ENCODE measurements at regions not wholly inside any gene's neighbourhood (a gene's known extent, or its start where the extent isn't known, plus 50 kb on each side); places are given as distances from the start of the nearest gene placed in this dataset.
"Not testable (repeated sequence)": the region's sequence is repeated elsewhere in the genome, so short reads cannot be mapped to it uniquely, and the experiment has no call there.

GRCh38 chr7:131995324-131995723, 438.9 kb upstream of the PODXL start:
- H3K4me3 ChIP-seq = no peak overlapping the region
- H3K27ac ChIP-seq = no peak overlapping the region
- FAIRE-seq (no peak), ATAC-seq (no peak), DNase-seq (no peak)
- no peak for TF ChIP-seq CTCF (IDR thresholded peaks at IDR 0.05)
- H3K9me3 ChIP-seq = no peaks in the 10 kb centered on the region
- no peaks in the 10 kb centered on the region for H3K27me3 ChIP-seq
- H3K4me1 ChIP-seq = no peaks in the 10 kb centered on the region
- WGBS, 2 donors = 71 to 73% methylated on average over 2 of the region's 2 CpGs
- H3K36me3 ChIP-seq = no peaks in the 10 kb centered on the region
- intact Hi-C loops (cut with DNase I) = no loop called here

- H3K27ac ChIP-seq; H3K27me3 ChIP-seq; intact Hi-C loops (cut with DNase I); H3K36me3 ChIP-seq; ATAC-seq; H3K9me3 ChIP-seq; H3K4me3 ChIP-seq; FAIRE-seq; H3K4me1 ChIP-seq; DNase-seq: not testable (repeated sequence)
These were observed 424.6 kb upstream of the PODXL start for GRCh38 chr7:131981069-131981468.

- FAIRE-seq; intact Hi-C loops (cut with DNase I): not testable (repeated sequence)
- 56 to 63% methylated on average over 2 of the region's 2 CpGs for WGBS, 2 donors
These were observed 421.7 kb upstream of the PODXL start for GRCh38 chr7:131978118-131978517.

GRCh38 chr7:131976411-131976810, 420.0 kb upstream of the PODXL start:
- no peak for ATAC-seq
- no peak for FAIRE-seq
- H3K4me1 ChIP-seq = no peaks in the 10 kb centered on the region
- 78 to 93% methylated on average over 3 of the region's 3 CpGs for WGBS, 2 donors
- DNase-seq = no peak
- no peaks in the 10 kb centered on the region for H3K27me3 ChIP-seq
- no peaks in the 10 kb centered on the region for H3K9me3 ChIP-seq
- intact Hi-C loops (cut with DNase I) = no loop called here
- no peak for TF ChIP-seq CTCF (IDR thresholded peaks at IDR 0.05)
- no peak overlapping the region for H3K27ac ChIP-seq
- H3K4me3 ChIP-seq = no peak overlapping the region
- H3K36me3 ChIP-seq = no peaks in the 10 kb centered on the region

More at GRCh38 chr7:131978118-131978517, 421.7 kb upstream of the PODXL start:
- not testable (repeated sequence) for H3K27me3 ChIP-seq, ATAC-seq, DNase-seq, H3K9me3 ChIP-seq, H3K36me3 ChIP-seq, H3K27ac ChIP-seq, H3K4me3 ChIP-seq, H3K4me1 ChIP-seq

- Histone ChIP-seq H3K27ac (no peak overlapping the region), H3K36me3 (no peaks in the 10 kb centered on the region), H3K27me3 (no peaks in the 10 kb centered on the region), H3K9me3 (no peaks in the 10 kb centered on the region), H3K4me1 (no peaks in the 10 kb centered on the region), H3K4me3 (no peak overlapping the region)
- DNase-seq = no peak
- intact Hi-C loops (cut with DNase I) = no loop called here
- 53 to 63% methylated on average over 2 of the region's 2 CpGs for WGBS, 2 donors
- FAIRE-seq = no peak
- TF ChIP-seq CTCF (IDR thresholded peaks at IDR 0.05) = no peak
- no peak for ATAC-seq
These were observed 418.2 kb upstream of the PODXL start for GRCh38 chr7:131974671-131975070.

- no peak for ATAC-seq
These were observed 415.8 kb upstream of the PODXL start for GRCh38 chr7:131972251-131972650.

More at GRCh38 chr7:131972251-131972650, 415.8 kb upstream of the PODXL start:
- no peak for FAIRE-seq
- no peaks in the 10 kb centered on the region for H3K9me3 ChIP-seq
- H3K36me3 ChIP-seq = no peaks in the 10 kb centered on the region
- no peak overlapping the region for H3K4me3 ChIP-seq
- DNase-seq = no peak
- no peaks in the 10 kb centered on the region for H3K4me1 ChIP-seq
- H3K27ac ChIP-seq = no peak overlapping the region
- WGBS, 2 donors = 70 to 72% methylated on average over 2 of the region's 2 CpGs
- no peak for TF ChIP-seq CTCF (IDR thresholded peaks at IDR 0.05)
- intact Hi-C loops (cut with DNase I) = no loop called here
- no peaks in the 10 kb centered on the region for H3K27me3 ChIP-seq

Data from pancreas (tissue), 10 donors.